DOHH2 (cell line): ENCODE measurements at regions not wholly inside any gene's neighbourhood (a gene's known extent, or its start where the extent isn't known, plus 50 kb on each side); places are given as distances from the start of the nearest gene placed in this dataset.

ENCODE experiments used
- H3F3A ChIP-seq: fragments of 200-600 bp; sonication (generic), shearing (Covaris generic); 2 replicates; pipeline ENCODE4 v1.6.0; 2016; ENCODE audit warnings: antibody characterized with exemption, mild to moderate bottlenecking; ENCODE audit not compliant: control insufficient read depth, insufficient read depth
- H3K27ac ChIP-seq: fragments of 200-600 bp; sonication (generic); 2 replicates; pipeline ENCODE4 v1.5.1; 2014; ENCODE audit warnings: low read depth, mild to moderate bottlenecking, low read length, moderate library complexity
- H3K27me3 ChIP-seq: fragments of 200-600 bp; sonication (generic); 2 replicates; pipeline ENCODE4 v1.6.1; 2014; ENCODE audit warnings: mild to moderate bottlenecking, low read length, mixed read lengths; ENCODE audit not compliant: control insufficient read depth
- H3K36me3 ChIP-seq: fragments of 200-600 bp; sonication (generic); 2 replicates; pipeline ENCODE4 v1.6.1; 2014; ENCODE audit warnings: mild to moderate bottlenecking, low read length, moderate library complexity, mixed read lengths; ENCODE audit not compliant: control insufficient read depth
- H3K4me1 ChIP-seq: fragments of 200-600 bp; sonication (generic); 2 replicates; pipeline ENCODE4 v1.6.1; 2014; ENCODE audit warnings: mild to moderate bottlenecking, low read length, mixed read lengths; ENCODE audit not compliant: control insufficient read depth
- H3K4me2 ChIP-seq: fragments of 200-600 bp; sonication (generic); 2 replicates; pipeline ENCODE4 v1.6.0; 2014; ENCODE audit warnings: mild to moderate bottlenecking, low read length, moderate library complexity
- H3K4me3 ChIP-seq: fragments of 200-600 bp; sonication (generic); 2 replicates; pipeline ENCODE4 v1.5.1; 2014; ENCODE audit warnings: mild to moderate bottlenecking, low read length, mixed read lengths
- H3K79me2 ChIP-seq: fragments of 200-600 bp; sonication (generic); 2 replicates; pipeline ENCODE4 v1.6.1; 2014; ENCODE audit warnings: mild to moderate bottlenecking, low read length, mixed read lengths; ENCODE audit not compliant: control insufficient read depth
- H3K9me2 ChIP-seq: fragments of 200-600 bp; sonication (generic); replicated peaks from 2 replicates; pipeline ENCODE4 v1.6.1; 2014; ENCODE audit warnings: mild to moderate bottlenecking, low read length, mixed read lengths; ENCODE audit not compliant: control insufficient read depth
- H3K9me3 ChIP-seq: fragments of 200-600 bp; sonication (generic); 2 replicates; pipeline ENCODE4 v1.6.1; 2014; ENCODE audit warnings: antibody characterized with exemption, low read length, mixed read lengths; ENCODE audit not compliant: control insufficient read depth, insufficient read depth
- H4K20me1 ChIP-seq: fragments of 200-600 bp; sonication (generic); 2 replicates; pipeline ENCODE4 v1.6.0; 2014; ENCODE audit warnings: low read depth, mild to moderate bottlenecking, antibody characterized with exemption, low read length, moderate library complexity; ENCODE audit not compliant: control insufficient read depth, insufficient read depth
- CTCF ChIP-seq: fragments of 200-600 bp; sonication (generic); IDR thresholded peaks from one replicate; pipeline ENCODE4 v1.5.1; 2014; ENCODE audit warnings: antibody characterized with exemption, mild to moderate bottlenecking, low read depth, low read length; ENCODE audit not compliant: poor library complexity, severe bottlenecking
- EZH2phosphoT487 ChIP-seq: fragments of 200-600 bp; sonication (generic); IDR thresholded peaks from 2 replicates; pipeline ENCODE4 v1.6.1; 2017; ENCODE audit warnings: borderline replicate concordance, mild to moderate bottlenecking, antibody characterized with exemption, low read length, moderate library complexity, mixed read lengths

- Histone ChIP-seq H3K36me3 (no peaks in the 10 kb centered on the region), H3K9me2 (no peaks in the 10 kb centered on the region), H3K4me2 (no peak overlapping the region), H3K27ac (no peak overlapping the region), H3K9me3 (no peaks in the 10 kb centered on the region), H3K4me3 (no peak overlapping the region), H3K79me2 (no peaks in the 10 kb centered on the region), H3K27me3 (no peaks in the 10 kb centered on the region), H4K20me1 (no peaks in the 10 kb centered on the region), H3F3A (no peaks in the 10 kb centered on the region), H3K4me1 (no peaks in the 10 kb centered on the region)
- TF ChIP-seq CTCF: no peak
- TF ChIP-seq EZH2phosphoT487: no peak
Measured at GRCh38 chr9:89902450-89903140, 297.8 kb downstream of the GADD45G start.

GRCh38 chr9:89903141-89903475, 298.3 kb downstream of the GADD45G start:
- Histone ChIP-seq H3K27ac (no peak overlapping the region), H3K4me2 (no peak overlapping the region), H3K79me2 (no peaks in the 10 kb centered on the region), H4K20me1 (no peaks in the 10 kb centered on the region), H3F3A (no peaks in the 10 kb centered on the region), H3K9me3 (no peaks in the 10 kb centered on the region), H3K4me3 (no peak overlapping the region), H3K27me3 (no peaks in the 10 kb centered on the region), H3K36me3 (no peaks in the 10 kb centered on the region), H3K4me1 (no peaks in the 10 kb centered on the region), H3K9me2 (no peaks in the 10 kb centered on the region)
- TF ChIP-seq EZH2phosphoT487 (no peak), CTCF (no peak)

- no peaks in the 10 kb centered on the region for H4K20me1 ChIP-seq
- H3K79me2 ChIP-seq: no peaks in the 10 kb centered on the region
Measured at GRCh38 chr9:89905606-89906338, 301.0 kb downstream of the GADD45G start.

More at GRCh38 chr9:89905606-89906338, 301.0 kb downstream of the GADD45G start:
- TF ChIP-seq EZH2phosphoT487 (no peak), CTCF (no peak)
- Histone ChIP-seq H3K27ac (no peak overlapping the region), H3K4me2 (no peak overlapping the region), H3K9me3 (no peaks in the 10 kb centered on the region), H3K4me3 (no peak overlapping the region), H3K9me2 (no peaks in the 10 kb centered on the region), H3K36me3 (no peaks in the 10 kb centered on the region), H3K4me1 (no peaks in the 10 kb centered on the region), H3F3A (no peaks in the 10 kb centered on the region), H3K27me3 (no peaks in the 10 kb centered on the region)
